Islet of Langerhans (tissue), 1 donor: ENCODE measurements at regions not wholly inside any gene's neighbourhood (a gene's known extent, or its start where the extent isn't known, plus 50 kb on each side); places are given as distances from the start of the nearest gene placed in this dataset.
"Not testable (repeated sequence)": the region's sequence is repeated elsewhere in the genome, so short reads cannot be mapped to it uniquely, and the experiment has no call there.

Experiments used
- FAIRE-seq: peaks from one replicate; lab custom pipeline; 2011; peaks lifted over from hg19 to GRCh38; lab: Jason Lieb, UNC

DNA sequence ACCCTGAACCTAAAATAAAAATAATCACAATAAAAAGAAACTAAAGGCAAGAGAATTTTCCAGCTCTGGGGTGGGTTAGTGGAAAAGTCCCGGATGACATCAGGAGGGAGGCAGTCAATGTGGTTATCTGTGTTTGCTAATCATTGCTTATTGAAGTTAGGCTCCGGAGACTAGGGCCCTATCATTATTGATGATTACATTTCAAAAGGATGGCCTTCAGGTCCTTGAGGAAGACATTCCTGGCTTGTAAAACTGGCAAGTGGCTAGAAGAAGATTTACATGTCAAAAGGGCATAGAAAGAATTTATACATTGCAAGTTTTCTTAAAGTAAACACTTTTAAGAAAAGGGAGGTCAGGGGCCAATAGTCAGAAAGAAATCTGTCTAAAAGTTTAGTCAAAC, 123.4 kb downstream of the POSTN start:
- no peak for FAIRE-seq

DNA sequence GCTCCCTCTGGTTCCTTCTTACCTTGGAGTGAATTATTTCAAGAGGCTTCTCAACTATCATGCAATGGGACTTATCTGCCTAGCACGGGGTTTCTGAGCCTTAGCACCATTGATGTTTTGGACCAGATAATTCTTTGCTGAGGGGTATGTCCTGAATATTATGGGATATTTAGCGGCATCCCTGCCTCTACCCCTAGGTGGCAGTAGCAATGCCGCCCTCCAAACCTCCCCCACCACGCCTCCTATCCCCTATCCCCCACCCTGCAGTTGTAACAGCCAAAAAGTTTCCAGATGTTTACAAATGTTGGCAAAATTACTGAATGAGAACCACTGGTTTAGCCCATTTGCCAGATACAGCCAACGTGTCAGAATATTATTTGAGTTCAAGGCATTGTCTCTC, 125.5 kb downstream of the POSTN start:
- no peak for FAIRE-seq

DNA sequence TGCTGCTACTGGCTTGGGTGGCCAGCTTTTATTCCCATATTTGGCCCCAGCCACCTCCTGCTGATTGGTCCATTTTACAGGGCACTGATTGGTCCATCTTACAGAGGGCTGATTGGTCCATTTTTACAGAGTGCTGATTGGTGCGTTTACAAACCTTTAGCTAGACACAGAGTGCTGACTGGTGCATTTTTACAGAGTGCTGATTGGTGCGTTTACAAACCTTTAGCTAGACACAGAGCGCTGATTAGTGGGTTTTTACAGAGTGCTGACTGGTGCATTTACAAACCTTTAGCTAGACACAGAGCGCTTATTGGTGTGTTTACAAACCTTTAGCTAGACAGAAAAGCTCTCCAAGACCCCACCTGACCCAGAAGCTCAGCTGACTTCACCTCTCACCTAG, 126.3 kb downstream of the POSTN start:
- FAIRE-seq = not testable (repeated sequence)

DNA sequence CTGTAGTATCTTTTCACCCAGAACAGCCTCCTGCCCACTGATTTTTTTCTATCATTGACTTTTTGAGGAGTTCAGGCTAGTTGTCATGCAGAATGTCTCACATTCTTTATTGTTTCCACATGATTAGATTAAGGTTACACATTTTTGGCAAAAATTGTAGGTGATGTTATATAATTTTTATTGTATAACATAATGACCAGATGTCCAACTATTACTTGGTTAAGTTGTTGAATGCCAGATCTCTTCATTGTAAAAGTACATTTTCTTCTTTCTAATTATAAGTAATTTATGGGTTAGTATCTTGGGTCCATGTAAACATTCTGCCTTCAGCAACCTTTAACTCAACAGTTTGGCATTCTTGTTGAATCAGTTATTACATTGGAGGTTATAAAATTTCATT, 138.4 kb downstream of the POSTN start:
- peak; percentile 36 for FAIRE-seq

DNA sequence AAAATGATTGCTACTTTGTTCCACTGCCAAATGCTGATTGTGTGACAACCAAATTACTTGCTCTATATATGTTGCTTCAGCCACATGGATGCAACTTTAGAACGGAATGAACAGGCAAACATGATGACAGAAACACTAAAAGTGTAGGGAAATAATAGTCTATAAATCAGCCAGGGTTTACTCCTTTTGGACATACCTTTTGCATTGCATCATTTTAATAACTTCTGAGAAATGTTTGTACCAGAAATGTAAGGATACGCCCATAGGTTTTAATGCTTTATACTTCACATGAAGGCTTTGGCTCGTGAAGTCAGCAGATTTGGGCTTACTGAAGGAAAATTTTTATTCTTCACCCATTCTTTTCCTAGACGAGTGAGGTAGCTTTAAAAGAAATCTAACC, 141.0 kb downstream of the POSTN start:
- FAIRE-seq = no peak

GRCh38 chr13:37456506-37456905, 142.1 kb downstream of the POSTN start:
- FAIRE-seq = no peak

DNA sequence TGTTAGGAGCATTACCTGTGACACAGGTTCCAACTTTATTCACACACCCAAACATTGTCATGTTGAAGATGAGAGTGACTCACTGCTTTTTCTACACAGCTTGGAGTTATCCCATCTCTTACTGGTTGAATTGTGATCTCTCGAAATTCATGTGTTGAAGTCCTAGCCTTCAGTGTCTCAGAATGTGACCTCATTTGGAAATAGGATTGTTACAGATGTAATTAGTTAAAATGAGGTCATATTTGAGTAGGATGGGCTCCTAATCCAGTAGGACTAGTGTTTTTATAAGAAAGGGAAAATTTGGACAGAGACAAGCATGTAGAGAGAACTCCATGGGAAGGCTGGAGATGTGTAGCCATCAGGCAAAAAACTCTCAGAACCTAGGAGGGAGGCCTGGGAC, 142.5 kb downstream of the POSTN start:
- no peak for FAIRE-seq

DNA sequence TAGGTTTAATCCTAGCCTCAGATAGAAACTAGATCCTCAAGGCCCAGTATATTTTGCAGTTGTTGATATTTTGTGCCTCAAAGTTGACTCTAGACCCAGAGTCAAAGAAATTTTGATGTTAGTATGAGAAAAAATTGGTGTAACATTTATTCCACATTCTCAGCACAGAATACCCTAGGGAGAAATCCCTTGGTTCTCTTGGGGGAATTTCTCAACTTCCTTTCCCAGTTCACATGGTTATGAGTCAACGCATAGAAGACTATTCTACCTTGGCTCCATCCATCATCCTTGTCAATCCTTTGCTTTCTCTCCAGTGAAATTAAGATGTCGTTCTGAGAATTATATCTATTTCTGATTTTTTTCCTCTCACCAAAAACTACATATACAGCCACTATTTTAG, 145.3 kb downstream of the POSTN start:
- FAIRE-seq = no peak

DNA sequence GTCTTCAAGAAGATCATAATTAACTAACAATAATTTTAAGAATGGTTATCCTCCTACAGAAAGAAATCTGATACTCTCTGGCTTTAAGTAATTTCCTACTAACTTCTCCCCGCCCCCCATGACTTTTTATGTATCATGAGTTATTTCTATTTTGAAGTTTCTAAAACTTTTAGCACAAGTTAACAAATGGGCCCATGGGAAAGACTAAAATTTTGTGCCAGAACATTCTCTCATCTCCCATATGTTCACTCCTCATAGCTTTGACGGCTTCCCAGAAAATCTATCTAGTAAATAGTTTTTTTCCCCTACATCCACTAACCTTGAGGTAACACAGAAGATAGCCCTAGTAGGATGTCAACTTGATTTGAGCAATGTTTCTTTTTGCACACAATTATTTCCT, 148.3 kb downstream of the POSTN start:
- FAIRE-seq = no peak

DNA sequence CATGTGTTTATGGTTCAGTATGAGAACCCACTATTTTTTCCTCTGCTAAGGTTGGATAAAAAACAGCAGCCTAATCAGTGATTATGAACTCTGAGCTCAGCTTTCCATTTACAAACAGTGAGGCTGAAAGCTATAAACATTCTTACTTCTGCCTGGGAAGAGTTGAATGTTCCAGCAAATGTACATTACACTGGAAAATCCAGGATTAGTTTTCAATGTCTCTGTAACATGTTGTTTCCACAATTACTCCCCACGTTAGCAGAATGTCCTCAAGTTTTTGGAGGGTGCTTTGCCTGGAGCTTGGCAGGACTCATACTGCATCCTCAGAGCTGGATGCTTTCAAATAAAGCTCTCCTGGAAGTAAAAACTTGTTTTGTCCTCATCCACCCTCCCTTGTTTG, 150.4 kb downstream of the POSTN start:
- FAIRE-seq = no peak

DNA sequence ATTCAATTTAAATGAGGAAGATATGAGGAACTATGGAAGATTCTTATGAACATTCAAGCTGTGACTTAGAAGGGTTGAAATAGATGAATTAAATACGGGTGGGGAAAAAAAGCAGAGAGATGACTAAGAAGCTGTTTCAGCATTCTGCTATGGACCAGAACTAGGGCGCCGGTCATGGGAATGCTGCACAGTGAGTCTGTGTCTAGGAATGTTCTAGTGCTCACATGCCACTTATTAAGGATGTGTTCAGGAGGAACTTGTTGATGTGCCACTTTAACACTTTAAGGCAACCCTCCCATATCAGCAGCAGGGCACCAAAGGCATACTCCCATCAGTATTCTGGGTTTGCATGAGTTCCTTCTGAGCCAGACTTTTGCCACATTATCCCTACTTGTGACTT, 152.1 kb downstream of the POSTN start:
- FAIRE-seq = no peak

- no peak for FAIRE-seq
Measured at GRCh38 chr13:37443538-37443937, 155.0 kb downstream of the POSTN start.

DNA sequence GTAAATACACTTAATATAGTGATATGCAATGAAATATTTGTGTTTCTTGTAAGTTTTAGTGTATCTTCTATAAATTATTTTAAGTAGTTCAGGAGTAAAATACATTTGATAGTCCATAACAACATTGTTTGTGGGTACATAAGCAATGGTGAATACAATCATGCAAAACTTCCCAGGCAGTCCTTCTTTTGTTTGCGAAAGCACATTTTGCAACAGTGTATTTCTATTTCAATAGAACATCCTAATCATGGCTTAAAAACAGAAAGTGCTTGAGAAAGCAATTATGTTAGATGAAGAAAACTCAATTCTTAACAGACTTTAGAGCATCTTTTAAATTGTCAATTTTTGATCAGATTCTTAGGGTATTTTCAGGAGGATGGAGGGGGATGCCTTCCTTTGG, 155.6 kb downstream of the POSTN start:
- FAIRE-seq = no peak

DNA sequence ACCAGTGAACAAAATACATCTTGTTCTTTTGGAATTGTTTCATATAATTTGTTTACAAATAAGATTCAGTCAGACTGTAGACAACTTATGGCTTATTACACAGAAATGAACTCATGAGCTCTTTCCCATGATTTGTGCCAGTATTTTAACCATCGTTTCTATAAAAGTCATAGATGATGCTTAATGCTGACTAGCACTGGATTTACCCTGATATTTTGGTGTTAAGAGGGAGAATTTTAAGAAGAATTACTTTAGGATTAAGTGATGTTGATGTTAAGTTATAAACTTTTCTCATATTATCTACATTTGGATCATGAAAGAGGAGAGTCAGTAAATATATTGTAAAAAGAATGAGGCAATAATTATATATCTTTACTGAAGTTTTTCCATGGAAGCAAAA, 162.7 kb downstream of the POSTN start:
- FAIRE-seq = no peak

DNA sequence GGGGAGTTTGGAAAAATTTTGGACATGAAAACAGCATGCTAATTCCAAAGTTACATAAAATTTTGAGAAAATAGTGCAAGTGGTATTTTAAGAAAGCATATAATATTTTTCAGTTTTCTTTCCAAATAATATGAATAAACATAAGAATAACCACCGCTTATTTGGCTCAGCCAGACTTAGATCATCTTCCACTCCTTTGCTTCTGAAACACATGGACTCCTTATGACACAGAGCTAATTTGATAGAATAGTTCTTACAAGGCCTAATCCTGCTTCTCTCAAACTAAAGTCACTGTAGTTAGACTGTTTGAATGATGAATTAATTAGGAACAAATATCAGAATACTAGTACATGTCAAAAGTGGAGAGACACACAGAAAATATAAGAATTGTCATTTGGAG, 165.5 kb downstream of the POSTN start:
- FAIRE-seq = no peak

GRCh38 chr13:37429976-37430375, 168.6 kb downstream of the POSTN start:
- FAIRE-seq = no peak

GRCh38 chr13:37427843-37428494, 170.6 kb downstream of the POSTN start:
- FAIRE-seq = no peak

DNA sequence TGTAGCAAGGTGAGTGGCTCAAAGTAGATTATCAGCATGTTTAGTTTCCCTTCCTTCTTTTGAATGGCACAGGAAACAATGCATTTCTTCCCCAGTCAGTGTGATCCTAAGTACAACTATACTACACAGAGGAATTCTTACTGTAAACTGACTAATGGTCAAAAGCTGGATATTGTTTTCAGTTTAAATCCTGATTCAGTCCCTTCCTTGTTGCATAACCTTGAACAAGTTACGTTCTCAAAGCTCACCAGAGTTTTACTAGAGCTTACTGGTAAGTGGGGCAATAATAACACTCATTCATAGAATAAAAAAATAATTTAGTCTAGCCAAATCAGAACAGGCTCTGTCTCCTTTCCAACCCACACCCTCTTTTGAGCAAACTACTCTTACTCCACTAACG, 180.1 kb downstream of the POSTN start:
- no peak for FAIRE-seq

DNA sequence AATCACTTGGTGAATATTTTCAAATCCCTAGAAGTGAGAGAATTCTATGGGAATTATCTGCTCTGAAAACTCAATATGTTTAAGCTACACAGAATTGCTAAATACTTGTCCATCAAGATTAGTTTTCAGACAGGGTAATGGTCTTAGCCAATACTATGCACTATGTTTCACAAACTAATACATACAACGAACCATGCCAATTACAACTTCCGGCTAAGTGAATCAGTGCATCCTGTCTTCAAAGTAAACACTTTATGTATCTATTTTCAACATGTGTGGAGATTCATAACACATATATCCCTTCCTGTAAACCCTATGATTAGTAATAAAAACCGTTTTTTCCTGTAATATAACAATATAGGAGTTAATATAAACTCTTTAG, 181.5 kb downstream of the POSTN start:
- no peak for FAIRE-seq

- FAIRE-seq = no peak
Measured at GRCh38 chr13:37416291-37417059, 182.1 kb downstream of the POSTN start.

DNA sequence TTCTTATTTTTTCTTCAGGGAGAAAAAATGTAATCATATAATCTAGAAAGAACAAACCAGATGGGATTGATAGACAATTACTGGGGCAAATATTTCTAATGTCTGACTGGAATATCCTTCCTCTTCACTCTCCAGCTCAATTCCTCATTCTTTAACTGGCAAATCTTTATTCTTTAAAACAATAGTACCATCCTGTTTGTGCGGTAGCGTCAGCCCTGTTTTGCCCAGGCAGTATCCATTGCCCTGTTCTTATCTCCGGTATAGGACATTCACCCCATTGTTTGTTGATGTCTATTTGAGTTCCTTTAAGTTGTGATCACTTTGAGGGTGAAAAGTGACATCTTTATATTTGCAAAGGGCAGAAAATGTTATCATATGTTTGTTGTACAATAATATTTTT, 185.4 kb downstream of the POSTN start:
- no peak for FAIRE-seq

GRCh38 chr13:37412241-37412921, 186.2 kb downstream of the POSTN start:
- FAIRE-seq = no peak

- no peak for FAIRE-seq
Measured at GRCh38 chr13:37410316-37410715, 188.3 kb downstream of the POSTN start.

DNA sequence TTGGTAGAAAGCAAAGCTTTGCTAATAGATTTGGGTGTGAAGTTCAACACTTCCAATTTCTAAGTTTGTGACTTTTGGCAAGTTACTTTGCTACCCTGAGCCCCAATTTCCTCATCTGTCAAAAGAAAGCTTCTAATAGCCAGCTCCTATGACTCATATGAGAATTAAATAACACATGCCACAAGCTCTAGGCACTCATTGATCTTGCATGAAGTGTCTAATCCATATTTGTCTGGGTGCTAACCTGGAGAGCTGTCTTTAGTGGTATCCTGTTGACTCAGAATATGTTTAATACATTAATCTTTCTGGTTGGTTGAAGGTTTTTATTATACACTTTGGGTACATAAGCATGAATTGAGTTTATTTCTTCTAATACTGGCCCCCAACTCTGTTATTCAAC, 188.8 kb downstream of the POSTN start:
- no peak for FAIRE-seq
